Cardiac fibroblast (primary cell): ENCODE measurements at regions not wholly inside any gene's neighbourhood (a gene's known extent, or its start where the extent isn't known, plus 50 kb on each side); places are given as distances from the start of the nearest gene placed in this dataset.

Source experiments
- DNase-seq, 2 donors: peaks; one replicate each; pipeline versions ENCODE4 v3.0.0 to v3.0.0-alpha.2; 2010; ENCODE audit warnings: low read depth in 2 of 2
- H3K4me3 ChIP-seq, 2 donors: replicated peaks in 1 of 2; 1 replicate in 1 of 2; 2 replicates in 1 of 2; pipeline ENCODE4 v1.5.1; 2011; ENCODE audit warnings: low read depth in 2 of 2, low read length in 2 of 2, mild to moderate bottlenecking in 2 of 2, moderate library complexity in 1 of 2
- TF ChIP-seq, protein P1 (sequence below): IDR thresholded peaks from one replicate; pipeline ENCODE4 v1.5.1; 2011; ENCODE audit warnings: low read depth, mild to moderate bottlenecking, low read length, inconsistent platforms

DNA sequence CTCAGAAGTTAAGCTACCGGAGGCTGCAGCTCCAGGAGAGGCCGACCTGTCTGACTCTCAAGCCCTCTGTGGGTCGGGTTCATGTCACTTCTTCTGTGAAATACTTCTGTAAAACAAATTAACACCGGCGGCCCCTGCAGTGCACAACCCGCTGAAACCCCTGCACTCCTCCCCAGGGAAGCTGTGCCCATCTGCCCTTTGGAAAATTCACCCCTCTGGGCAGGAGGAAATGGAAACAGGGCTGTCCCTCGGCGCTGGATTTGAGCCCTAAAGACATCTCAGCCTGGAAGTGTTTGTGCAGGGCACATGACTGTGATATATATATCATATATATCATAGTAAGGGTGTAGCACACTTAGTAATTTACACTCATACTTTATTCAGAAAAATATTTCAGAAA is 415.3 kb downstream of the IRS2 start:
- no peak overlapping the region for H3K4me3 ChIP-seq
- TF ChIP-seq, protein P1, sequence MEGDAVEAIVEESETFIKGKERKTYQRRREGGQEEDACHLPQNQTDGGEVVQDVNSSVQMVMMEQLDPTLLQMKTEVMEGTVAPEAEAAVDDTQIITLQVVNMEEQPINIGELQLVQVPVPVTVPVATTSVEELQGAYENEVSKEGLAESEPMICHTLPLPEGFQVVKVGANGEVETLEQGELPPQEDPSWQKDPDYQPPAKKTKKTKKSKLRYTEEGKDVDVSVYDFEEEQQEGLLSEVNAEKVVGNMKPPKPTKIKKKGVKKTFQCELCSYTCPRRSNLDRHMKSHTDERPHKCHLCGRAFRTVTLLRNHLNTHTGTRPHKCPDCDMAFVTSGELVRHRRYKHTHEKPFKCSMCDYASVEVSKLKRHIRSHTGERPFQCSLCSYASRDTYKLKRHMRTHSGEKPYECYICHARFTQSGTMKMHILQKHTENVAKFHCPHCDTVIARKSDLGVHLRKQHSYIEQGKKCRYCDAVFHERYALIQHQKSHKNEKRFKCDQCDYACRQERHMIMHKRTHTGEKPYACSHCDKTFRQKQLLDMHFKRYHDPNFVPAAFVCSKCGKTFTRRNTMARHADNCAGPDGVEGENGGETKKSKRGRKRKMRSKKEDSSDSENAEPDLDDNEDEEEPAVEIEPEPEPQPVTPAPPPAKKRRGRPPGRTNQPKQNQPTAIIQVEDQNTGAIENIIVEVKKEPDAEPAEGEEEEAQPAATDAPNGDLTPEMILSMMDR, result no peak
- no peak for DNase-seq

DNA sequence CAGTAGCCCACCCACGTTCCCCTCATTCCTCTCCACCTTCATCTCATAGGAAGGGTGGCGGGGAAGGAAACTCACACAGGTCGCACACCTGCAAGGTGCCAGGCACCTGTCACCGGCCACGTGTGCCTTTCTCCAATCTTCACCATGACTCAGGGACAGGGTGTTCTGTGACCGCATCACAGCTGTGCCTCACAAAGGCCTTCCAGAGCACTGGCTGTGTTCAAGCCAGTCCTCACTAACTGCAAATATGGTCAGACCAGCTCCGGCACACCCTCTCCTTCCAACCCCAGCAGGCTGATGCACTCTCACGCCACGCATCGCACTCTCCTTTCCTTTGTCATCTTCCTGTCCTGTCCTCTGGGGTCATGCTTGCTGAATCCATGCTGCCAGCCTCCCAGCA is 415.9 kb downstream of the IRS2 start:
- TF ChIP-seq, protein P1, result no peak
- no peak for DNase-seq
- H3K4me3 ChIP-seq, result no peak overlapping the region

DNA sequence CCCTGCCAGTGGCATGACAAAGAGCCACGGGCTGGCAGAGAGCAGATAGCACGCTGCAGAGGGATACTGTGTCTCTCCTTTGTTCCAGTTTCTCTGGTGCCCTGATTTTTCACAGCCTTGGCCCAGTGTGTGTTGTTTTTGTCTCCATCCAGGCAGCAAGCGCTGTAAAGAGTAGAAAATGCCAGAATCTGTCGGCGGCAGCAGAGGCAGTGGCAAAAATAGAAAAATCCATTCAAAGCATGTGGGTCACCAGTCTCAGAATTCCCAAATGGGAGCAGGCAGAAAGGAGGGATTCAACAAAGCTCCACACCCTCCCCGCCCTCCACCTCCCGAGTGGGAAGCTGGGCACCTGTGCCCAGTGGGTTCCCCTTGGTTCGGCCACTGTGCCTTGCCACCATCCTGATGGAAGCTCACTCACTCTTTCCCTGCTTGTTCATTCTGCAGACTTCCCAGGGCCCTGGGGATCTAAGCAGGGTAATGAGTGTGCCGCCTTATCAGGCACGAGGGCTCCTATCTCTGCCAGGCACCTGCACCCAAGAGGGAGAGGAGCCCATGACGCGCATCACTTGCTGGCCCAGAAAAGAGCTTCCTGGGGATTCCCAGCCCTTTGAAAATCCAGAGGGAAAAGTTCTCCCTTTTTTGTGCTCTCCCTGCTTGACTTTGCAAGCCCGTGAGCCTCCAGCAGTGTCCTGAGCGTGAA is 416.9 kb downstream of the IRS2 start:
- TF ChIP-seq, protein P1, result no peak
- H3K4me3 ChIP-seq, result no peak overlapping the region
- no peak for DNase-seq

DNA sequence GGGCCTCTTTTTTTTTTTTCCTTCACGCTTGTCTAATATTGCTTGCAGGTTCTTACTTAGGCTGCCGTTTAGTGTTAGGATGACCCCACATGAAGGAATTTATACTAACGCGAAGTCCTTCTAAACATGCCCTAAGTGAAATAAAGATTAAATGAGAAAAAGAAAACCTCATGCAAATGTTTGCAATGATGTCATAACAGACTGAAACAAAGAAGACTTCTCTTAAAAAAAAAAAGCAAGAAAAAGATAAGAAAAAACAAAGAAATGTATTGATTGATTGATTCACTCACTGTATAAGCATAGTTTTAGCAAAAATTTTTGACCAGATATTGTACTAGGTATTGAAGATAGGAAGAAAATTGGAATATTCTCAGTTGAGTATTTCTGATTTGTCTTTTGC is 418.2 kb downstream of the IRS2 start:
- no peak for DNase-seq
- H3K4me3 ChIP-seq, result no peak overlapping the region
- TF ChIP-seq, protein P1, result no peak

DNA sequence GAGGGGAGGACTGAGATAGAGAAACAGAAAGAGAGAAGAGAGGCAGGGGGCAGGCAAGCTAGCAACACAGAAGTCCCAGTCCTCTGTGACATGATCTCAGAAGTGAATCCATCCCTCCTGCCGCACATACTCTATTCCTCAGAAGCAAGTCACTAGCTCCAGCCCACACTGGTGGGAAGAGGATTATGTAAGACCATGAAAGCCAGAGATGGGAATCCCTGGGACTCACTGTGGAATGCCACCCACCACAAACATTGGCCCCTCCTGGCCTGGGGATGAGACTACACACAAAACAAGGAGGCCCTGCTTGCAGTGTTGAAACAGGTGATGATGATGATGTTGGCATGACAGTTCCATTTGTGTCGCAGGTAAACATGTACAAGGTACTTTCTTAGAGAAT is 419.9 kb downstream of the IRS2 start:
- no peak overlapping the region for H3K4me3 ChIP-seq
- TF ChIP-seq, protein P1, result no peak
- no peak for DNase-seq

DNA sequence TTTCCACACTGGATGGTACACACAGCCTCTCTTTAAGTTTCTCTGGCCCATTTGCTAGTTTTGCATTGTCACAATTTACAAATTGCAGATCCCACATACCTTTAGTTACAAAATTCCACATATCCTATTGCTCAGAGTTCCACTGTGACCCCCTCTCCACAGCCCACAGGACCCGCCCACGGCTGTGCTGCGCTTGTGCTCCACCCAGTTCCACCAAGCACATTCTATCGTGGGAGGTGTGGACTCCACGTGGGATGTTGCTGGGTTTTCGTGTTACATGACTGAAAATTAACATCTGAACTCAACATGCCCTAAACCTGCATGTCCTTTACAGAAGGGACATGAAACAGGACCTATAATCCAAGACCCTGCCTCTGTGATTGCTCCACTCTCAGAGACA is 423.0 kb downstream of the IRS2 start:
- TF ChIP-seq, protein P1, result no peak
- H3K4me3 ChIP-seq, result no peak overlapping the region
- no peak for DNase-seq

DNA sequence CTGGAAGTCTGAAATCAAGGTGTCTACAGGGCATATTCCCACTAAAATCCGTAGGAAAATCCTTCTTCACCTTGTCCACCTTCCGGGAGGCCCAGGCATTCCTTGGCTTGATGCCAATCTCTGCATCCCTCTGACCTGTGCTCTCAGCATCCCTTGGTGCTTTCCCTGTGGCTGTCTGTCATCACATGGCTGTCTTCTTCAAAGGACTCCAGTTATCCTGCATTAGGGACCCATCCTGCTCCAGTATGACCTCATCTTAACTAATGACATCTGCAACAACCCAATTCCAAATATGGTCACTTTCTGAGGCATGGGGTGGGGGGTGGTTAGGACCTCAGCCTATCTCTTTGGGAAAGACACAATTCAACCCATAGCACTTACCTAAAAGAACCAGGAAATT is 423.8 kb downstream of the IRS2 start:
- TF ChIP-seq, protein P1, result no peak
- no peak for DNase-seq

More for the DNA sequence above, 423.8 kb downstream of the IRS2 start:
- H3K4me3 ChIP-seq, result no peak overlapping the region
